GM12878 (cell line): ENCODE measurements at regions not wholly inside any gene's neighbourhood (a gene's known extent, or its start where the extent isn't known, plus 50 kb on each side); places are given as distances from the start of the nearest gene placed in this dataset.

Source experiments
- ATAC-seq: fragments of 200-7000 bp; cut with Tn5 transposase; 3 replicates; pipeline ENCODE4 v1.9.1; 2020; ENCODE audit warnings: mild to moderate bottlenecking, moderate library complexity
- BruUV-seq: library from RNA; stranded (reverse); fragments of 400-500 nt; replicated peaks from 2 replicates; lab custom pipeline; 2021; lab: Mats Ljungman, UMichigan
- CTCF ChIA-PET: fragments of 300-600 bp; sonication (Branson Sonifier 250); formaldehyde crosslinking; extraction: SDS; loops from one replicate; lab custom pipeline; 2021; ENCODE audit warnings: inconsistent platforms; lab: Yijun Ruan, JAX
- POLR2A ChIA-PET: fragments of 350-600 bp; formaldehyde crosslinking; extraction: SDS; loops from one replicate; lab custom pipeline; 2021; ENCODE audit warnings: inconsistent platforms; lab: Charles Lee
- RAD21 ChIA-PET: fragments of 300-600 bp; sonication (Branson Sonifier 250); formaldehyde crosslinking; loops from one replicate; lab custom pipeline; 2023; ENCODE audit warnings: antibody characterized with exemption; ENCODE audit not compliant: unreplicated experiment; lab: Charles Lee
- SMC1A ChIA-PET: fragments of 300-600 bp; sonication (Branson Sonifier 250); formaldehyde crosslinking; loops from one replicate; lab custom pipeline; 2023; ENCODE audit not compliant: unreplicated experiment, uncharacterized antibody; lab: Charles Lee
- DNase-seq: peaks from one replicate; pipeline ENCODE4 v3.0.0-alpha.2; 2011; ENCODE audit warnings: low read depth, low spot score
- FAIRE-seq: peaks from 3 replicates; lab custom pipeline; 2011; peaks lifted over from hg19 to GRCh38; lab: Jason Lieb, UNC
- H2AFZ ChIP-seq: 2 replicates; pipeline ENCODE4 v1.6.0; 2011; ENCODE audit warnings: low read depth, low read length, control low read depth; ENCODE audit not compliant: control insufficient read depth
- H3K27ac ChIP-seq: 2 replicates; pipeline ENCODE4 v1.5.1; 2011; ENCODE audit warnings: control low read depth; ENCODE audit not compliant: control insufficient read depth, insufficient read depth
- H3K27me3 ChIP-seq, 2 experiments: replicated peaks in 1 of 2; 2 replicates each; pipeline versions ENCODE4 v1.6.0 to v1.6.1; 2011; ENCODE audit warnings: low read length in 1 of 2; ENCODE audit not compliant: control insufficient read depth in 2 of 2, insufficient read depth in 2 of 2
- H3K36me3 ChIP-seq, 2 experiments: 2 replicates each; pipeline ENCODE4 v1.5.1; 2011; ENCODE audit warnings: low read length in 1 of 2; ENCODE audit not compliant: control insufficient read depth in 2 of 2, insufficient read depth in 2 of 2
- H3K4me1 ChIP-seq: 2 replicates; pipeline ENCODE4 v1.6.1; 2011; ENCODE audit warnings: mild to moderate bottlenecking, low read length, moderate library complexity, mixed read lengths; ENCODE audit not compliant: control insufficient read depth, insufficient read depth
- H3K4me2 ChIP-seq: 2 replicates; pipeline ENCODE4 v1.6.0; 2011; ENCODE audit warnings: control low read depth; ENCODE audit not compliant: control insufficient read depth, insufficient read depth
- H3K4me3 ChIP-seq: fragments of 200-600 bp; sonication (generic); 2 replicates; pipeline ENCODE4 v1.5.1; 2016
- H3K79me2 ChIP-seq: 2 replicates; pipeline ENCODE4 v1.6.0; 2011; ENCODE audit warnings: low read length; ENCODE audit not compliant: control insufficient read depth, insufficient read depth
- H3K9ac ChIP-seq: 2 replicates; pipeline ENCODE4 v1.8.0; 2011; ENCODE audit warnings: low read length, control low read depth, mixed read lengths; ENCODE audit not compliant: control insufficient read depth, insufficient read depth
- H3K9me3 ChIP-seq: replicated peaks from 3 replicates; pipeline ENCODE4 v1.5.1; 2011; ENCODE audit warnings: mild to moderate bottlenecking, low read length; ENCODE audit not compliant: control insufficient read depth, insufficient read depth
- H4K20me1 ChIP-seq: 2 replicates; pipeline ENCODE4 v1.6.0; 2011; ENCODE audit not compliant: control insufficient read depth, insufficient read depth
- CREB1 ChIP-seq: IDR thresholded peaks from 2 replicates; pipeline ENCODE4 v1.6.1; 2012; ENCODE audit warnings: low read depth, mild to moderate bottlenecking, inconsistent platforms
- ESRRA ChIP-seq: IDR thresholded peaks from 2 replicates; pipeline ENCODE4 v1.6.1; 2012; ENCODE audit warnings: mild to moderate bottlenecking, low read length, improper control_type of control experiment
- JUND ChIP-seq: IDR thresholded peaks from 2 replicates; pipeline ENCODE4 v1.6.1; 2012; ENCODE audit warnings: low read depth, mild to moderate bottlenecking, low read length, improper control_type of control experiment, moderate library complexity
- KDM1A ChIP-seq: fragments of 200-600 bp; sonication (generic); IDR thresholded peaks from 2 replicates; pipeline ENCODE4 v1.6.1; 2016; ENCODE audit warnings: borderline replicate concordance
- RAD21 ChIP-seq: IDR thresholded peaks from 2 replicates; pipeline ENCODE4 v1.6.1; 2011; ENCODE audit warnings: mild to moderate bottlenecking, low read depth, low read length, moderate library complexity; ENCODE audit not compliant: insufficient read depth
- RUNX3 ChIP-seq: IDR thresholded peaks from 2 replicates; pipeline ENCODE4 v1.6.1; 2012; ENCODE audit warnings: low read length, inconsistent platforms
- SMC3 ChIP-seq: IDR thresholded peaks from 2 replicates; pipeline ENCODE4 v1.6.1; 2011; ENCODE audit warnings: low read length, improper control_type of control experiment, borderline replicate concordance
- ZSCAN29 ChIP-seq: fragments of 450-650 bp; IDR thresholded peaks from 2 replicates; pipeline ENCODE4 v1.6.1; 2017; ENCODE audit warnings: mild to moderate bottlenecking, moderate library complexity
- WGBS: methylation state at CpG from one replicate; pipeline ENCODE4 v1.1.6; 2016; ENCODE audit warnings: low lambda C conversion rate; ENCODE audit not compliant: insufficient replicate concordance, insufficient coverage; ENCODE audit errors: missing lambda C conversion rate; 5-methylcytosine and 5-hydroxymethylcytosine counted together
- in situ Hi-C: fragments of 300-500 bp; cut with MboI; formaldehyde crosslinking; loops from 9 replicates; pipeline ENCODE4 v1.14.3; 2018; ENCODE audit warnings: mixed read lengths
- intact Hi-C: fragments of 100-400 bp; cut with micrococcal nuclease; formaldehyde crosslinking; loops from one replicate; pipeline ENCODE4 v1.14.2; 2022; ENCODE audit not compliant: unreplicated experiment
- TF ChIP-seq, protein P1 (sequence below): IDR thresholded peaks from 2 replicates; pipeline ENCODE4 v1.6.1; 2012; ENCODE audit warnings: low read depth, low read length, improper control_type of control experiment
- TF ChIP-seq, protein P2 (sequence below), 3 experiments: IDR thresholded peaks in 2 of 3; conservative IDR thresholded peaks in 1 of 3; 2 replicates each; pipeline ENCODE4 v1.5.1; 2011; ENCODE audit warnings: low read depth in 3 of 3, low read length in 3 of 3, mild to moderate bottlenecking in 3 of 3, control low read depth in 2 of 3, moderate library complexity in 2 of 3, inconsistent platforms in 1 of 3, mixed read lengths in 1 of 3; ENCODE audit not compliant: control insufficient read depth in 2 of 3, insufficient read depth in 1 of 3; ENCODE audit errors: extremely low read depth in 1 of 3
- TF ChIP-seq, protein P3 (sequence below): fragments of 450-650 bp; IDR thresholded peaks from 2 replicates; pipeline ENCODE4 v1.6.1; 2017; ENCODE audit warnings: mild to moderate bottlenecking

DNA sequence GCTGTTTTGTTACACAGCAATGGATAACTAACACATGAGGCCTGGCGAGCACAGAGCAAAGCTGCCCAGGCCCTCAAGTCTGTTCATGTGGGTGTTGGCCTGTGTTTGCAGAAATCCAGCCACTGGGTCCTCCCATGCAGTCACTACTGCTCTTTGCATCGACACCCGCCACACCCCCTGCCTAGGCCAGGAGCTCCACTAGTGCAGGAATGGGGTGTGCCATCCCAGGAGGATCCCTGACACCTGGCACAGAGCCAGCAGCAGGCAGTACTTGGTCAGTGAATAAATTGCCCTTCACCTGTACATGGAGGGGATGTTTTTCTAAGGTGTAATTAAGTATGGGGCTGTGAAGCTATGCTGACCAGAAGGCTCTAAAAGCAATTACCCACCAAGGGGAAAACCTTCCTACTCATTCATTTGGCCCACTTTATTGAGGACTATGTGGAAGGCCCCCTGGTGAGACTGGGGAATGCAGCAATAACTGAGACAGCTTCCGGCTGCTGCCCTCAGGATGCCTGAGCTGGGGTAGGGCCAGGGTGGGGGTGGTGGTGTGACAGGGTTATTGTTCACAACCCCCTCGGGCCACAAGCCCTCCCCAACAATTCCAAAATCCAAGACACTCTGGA is 160.8 kb downstream of the CRYBB2 start:
- TF ChIP-seq ESRRA (no peak), KDM1A (no peak), JUND (no peak), CREB1 (no peak), RUNX3 (no peak)
- TF ChIP-seq, protein P1, sequence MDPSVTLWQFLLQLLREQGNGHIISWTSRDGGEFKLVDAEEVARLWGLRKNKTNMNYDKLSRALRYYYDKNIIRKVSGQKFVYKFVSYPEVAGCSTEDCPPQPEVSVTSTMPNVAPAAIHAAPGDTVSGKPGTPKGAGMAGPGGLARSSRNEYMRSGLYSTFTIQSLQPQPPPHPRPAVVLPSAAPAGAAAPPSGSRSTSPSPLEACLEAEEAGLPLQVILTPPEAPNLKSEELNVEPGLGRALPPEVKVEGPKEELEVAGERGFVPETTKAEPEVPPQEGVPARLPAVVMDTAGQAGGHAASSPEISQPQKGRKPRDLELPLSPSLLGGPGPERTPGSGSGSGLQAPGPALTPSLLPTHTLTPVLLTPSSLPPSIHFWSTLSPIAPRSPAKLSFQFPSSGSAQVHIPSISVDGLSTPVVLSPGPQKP: no peak
- H3K36me3 ChIP-seq: peaks cover 0 to 12% of the 10 kb centered on the region in 2 experiments; a peak in 3 of 4 replicates
- ATAC-seq: no peak
- intact Hi-C loops: no loop called here
- ChIA-PET SMC1A (no interaction called here), POLR2A (no interaction called here), RAD21 (no interaction called here), CTCF (interaction anchor here (0.5 to 1.0 kb wide), 3 partner anchors 17 to 321 kb away, joined by 3 read pairs; no protein-coding TSS in a partner anchor)
- H3K79me2 ChIP-seq: peaks cover 3% of the 10 kb centered on the region
- no peak for FAIRE-seq
- H3K9me3 ChIP-seq: no peaks in the 10 kb centered on the region
- WGBS: 89% methylated on average over 4 of the region's 5 CpGs
- no peak overlapping the region for H3K4me3 ChIP-seq
- DNase-seq: no peak
- H3K27me3 ChIP-seq: no peaks in the 10 kb centered on the region
- in situ Hi-C loops: no loop called here
- no peak overlapping the region for H3K9ac ChIP-seq
- H2AFZ ChIP-seq: no peak overlapping the region
- no peak overlapping the region for H3K4me2 ChIP-seq
- no TSS peak for BruUV-seq
- H3K4me1 ChIP-seq: no peaks in the 10 kb centered on the region
- H4K20me1 ChIP-seq: peaks cover 3% of the 10 kb centered on the region; the same call in 1 of the 2 replicates
- no peak overlapping the region for H3K27ac ChIP-seq

DNA sequence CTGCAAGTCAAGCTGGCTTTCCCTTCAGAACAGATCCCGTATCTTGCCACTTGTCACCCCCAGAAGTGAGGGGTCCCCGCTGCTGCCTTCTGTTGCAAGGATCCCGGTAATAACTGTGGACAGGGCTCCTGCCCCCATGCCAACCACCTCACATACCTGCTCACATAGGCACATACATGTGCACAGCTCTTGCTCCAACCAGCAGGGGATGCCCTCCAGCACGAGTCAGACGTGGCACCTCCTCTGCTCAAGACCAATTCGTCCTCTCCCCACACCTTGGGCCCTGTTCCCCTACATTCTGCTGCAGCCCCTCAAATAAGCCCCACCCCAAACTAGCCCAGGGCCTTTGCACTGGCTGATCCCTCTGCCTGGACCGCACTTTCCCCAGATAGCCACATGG is 163.3 kb downstream of the CRYBB2 start:
- peak; percentile 56; the same call in 2 of the 3 replicates for ATAC-seq
- in situ Hi-C loops: no loop called here

More for the DNA sequence above, 163.3 kb downstream of the CRYBB2 start:
- Histone ChIP-seq H3K4me2 (no peak overlapping the region), H3K4me3 (no peak overlapping the region), H3K9me3 (no peaks in the 10 kb centered on the region), H4K20me1 (peaks cover 3% of the 10 kb centered on the region; the same call in 1 of the 2 replicates), H3K79me2 (peaks cover 17% of the 10 kb centered on the region), H3K4me1 (peaks cover 13% of the 10 kb centered on the region), H3K27ac (no peak overlapping the region), H2AFZ (no peak overlapping the region), H3K27me3 (no peaks in the 10 kb centered on the region), H3K9ac (no peak overlapping the region), H3K36me3 (peaks cover 4 to 11% of the 10 kb centered on the region in 2 experiments; a peak in 3 of 4 replicates)
- ChIA-PET RAD21 (no interaction called here), CTCF (interaction anchor here (0.6 kb wide), 1 partner anchor 326 kb away, joined by 3 read pairs; no protein-coding TSS in a partner anchor), SMC1A (no interaction called here), POLR2A (no interaction called here)
- intact Hi-C loops: no loop called here
- TSS peak; percentile 48 for BruUV-seq
- no peak; the same call in 1 of the 2 replicates for TF ChIP-seq SMC3
- TF ChIP-seq ZSCAN29: no peak
- TF ChIP-seq, protein P2, sequence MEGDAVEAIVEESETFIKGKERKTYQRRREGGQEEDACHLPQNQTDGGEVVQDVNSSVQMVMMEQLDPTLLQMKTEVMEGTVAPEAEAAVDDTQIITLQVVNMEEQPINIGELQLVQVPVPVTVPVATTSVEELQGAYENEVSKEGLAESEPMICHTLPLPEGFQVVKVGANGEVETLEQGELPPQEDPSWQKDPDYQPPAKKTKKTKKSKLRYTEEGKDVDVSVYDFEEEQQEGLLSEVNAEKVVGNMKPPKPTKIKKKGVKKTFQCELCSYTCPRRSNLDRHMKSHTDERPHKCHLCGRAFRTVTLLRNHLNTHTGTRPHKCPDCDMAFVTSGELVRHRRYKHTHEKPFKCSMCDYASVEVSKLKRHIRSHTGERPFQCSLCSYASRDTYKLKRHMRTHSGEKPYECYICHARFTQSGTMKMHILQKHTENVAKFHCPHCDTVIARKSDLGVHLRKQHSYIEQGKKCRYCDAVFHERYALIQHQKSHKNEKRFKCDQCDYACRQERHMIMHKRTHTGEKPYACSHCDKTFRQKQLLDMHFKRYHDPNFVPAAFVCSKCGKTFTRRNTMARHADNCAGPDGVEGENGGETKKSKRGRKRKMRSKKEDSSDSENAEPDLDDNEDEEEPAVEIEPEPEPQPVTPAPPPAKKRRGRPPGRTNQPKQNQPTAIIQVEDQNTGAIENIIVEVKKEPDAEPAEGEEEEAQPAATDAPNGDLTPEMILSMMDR (IDR thresholded peaks at IDR 0.05 in 2 of 3, conservative IDR thresholded peaks at IDR 0.05 in 1 of 3; ENCODE audit: control insufficient read depth in 2 of 3, extremely low read depth in 1 of 3, insufficient read depth in 1 of 3, low read depth in 3 of 3, low read length in 3 of 3): peak in 2 of 3 experiments; percentile 31 to 47; a peak in 4 of 6 replicates
- TF ChIP-seq, protein P3, sequence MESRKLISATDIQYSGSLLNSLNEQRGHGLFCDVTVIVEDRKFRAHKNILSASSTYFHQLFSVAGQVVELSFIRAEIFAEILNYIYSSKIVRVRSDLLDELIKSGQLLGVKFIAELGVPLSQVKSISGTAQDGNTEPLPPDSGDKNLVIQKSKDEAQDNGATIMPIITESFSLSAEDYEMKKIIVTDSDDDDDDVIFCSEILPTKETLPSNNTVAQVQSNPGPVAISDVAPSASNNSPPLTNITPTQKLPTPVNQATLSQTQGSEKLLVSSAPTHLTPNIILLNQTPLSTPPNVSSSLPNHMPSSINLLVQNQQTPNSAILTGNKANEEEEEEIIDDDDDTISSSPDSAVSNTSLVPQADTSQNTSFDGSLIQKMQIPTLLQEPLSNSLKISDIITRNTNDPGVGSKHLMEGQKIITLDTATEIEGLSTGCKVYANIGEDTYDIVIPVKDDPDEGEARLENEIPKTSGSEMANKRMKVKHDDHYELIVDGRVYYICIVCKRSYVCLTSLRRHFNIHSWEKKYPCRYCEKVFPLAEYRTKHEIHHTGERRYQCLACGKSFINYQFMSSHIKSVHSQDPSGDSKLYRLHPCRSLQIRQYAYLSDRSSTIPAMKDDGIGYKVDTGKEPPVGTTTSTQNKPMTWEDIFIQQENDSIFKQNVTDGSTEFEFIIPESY: no peak
- TF ChIP-seq JUND: no peak
- peak; percentile 24; the same call in 1 of the 2 replicates for TF ChIP-seq RAD21
- WGBS: 89% methylated on average over 7 of the region's 7 CpGs
- DNase-seq: no peak
- FAIRE-seq: no peak
